HG02610 (cell line): ENCODE measurements at regions not wholly inside any gene's neighbourhood (a gene's known extent, or its start where the extent isn't known, plus 50 kb on each side); places are given as distances from the start of the nearest gene placed in this dataset.
"Not testable (repeated sequence)": the region's sequence is repeated elsewhere in the genome, so short reads cannot be mapped to it uniquely, and the experiment has no call there.

Source experiments
- ATAC-seq: cut with Tn5 transposase; IDR thresholded peaks from one replicate; pipeline ENCODE4 v1.9.1; 2021; ENCODE audit warnings: mild to moderate bottlenecking, moderate library complexity; ENCODE audit not compliant: unreplicated experiment

DNA sequence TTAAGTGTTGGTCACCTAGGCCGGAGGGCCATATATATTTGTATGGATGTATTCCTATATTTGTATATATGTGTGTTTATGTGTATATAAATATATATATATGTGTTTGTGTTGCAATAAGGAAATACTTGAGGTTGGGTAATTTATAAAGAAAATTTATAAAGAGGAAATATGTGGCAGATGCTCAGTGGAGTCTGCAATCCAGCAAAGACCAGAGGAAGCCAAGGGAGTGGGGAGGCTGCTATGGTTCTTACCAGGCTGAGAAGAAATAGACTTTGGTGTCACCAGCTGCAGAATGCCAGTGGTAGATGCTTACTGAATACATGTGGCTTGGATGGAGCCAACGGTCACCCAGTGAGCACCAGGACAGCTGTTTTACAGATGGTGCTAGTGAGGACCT is 97.4 kb upstream of the ELOVL5 start:
- no peak for ATAC-seq

DNA sequence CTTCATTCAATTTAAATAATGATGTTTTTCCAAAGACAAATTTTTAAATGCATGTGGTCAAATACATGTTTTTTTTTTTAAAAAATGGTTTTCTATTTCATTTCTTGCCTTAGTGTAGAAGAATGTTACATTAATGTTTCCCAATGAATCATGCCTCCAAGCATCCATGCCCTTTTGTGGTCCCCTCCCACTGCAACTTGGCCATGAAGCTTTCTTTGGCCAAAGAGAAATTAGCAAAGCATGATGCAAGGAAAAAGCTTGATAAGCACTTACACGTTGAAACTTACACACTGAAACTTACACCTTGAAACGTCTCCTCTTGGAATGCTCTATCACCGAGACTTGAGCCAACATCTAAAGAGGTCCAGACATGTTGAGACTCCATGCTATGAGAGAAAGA is 93.0 kb upstream of the ELOVL5 start:
- ATAC-seq, result no peak

DNA sequence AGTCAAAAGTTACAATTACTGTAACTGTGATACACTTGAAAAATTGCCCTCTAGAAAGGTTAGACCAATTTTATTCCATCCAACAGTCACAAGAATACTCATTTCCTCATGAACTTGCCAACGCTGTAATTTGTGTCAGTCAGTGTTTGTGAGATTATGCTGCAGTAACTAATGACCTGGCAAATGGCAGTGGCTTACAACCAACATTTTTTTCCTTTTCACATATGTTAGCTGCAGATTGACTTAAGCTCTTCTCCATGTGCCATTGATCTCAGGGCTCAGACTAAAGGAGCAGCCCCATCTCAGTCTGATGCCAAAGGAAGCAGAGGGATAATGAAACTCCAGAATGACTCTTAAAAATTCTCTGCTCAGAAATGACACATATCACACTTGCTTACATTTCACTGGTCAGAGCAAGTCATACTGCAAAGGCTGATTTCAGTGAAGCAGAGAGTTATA is 92.3 kb upstream of the ELOVL5 start:
- peak; percentile 94 for ATAC-seq

DNA sequence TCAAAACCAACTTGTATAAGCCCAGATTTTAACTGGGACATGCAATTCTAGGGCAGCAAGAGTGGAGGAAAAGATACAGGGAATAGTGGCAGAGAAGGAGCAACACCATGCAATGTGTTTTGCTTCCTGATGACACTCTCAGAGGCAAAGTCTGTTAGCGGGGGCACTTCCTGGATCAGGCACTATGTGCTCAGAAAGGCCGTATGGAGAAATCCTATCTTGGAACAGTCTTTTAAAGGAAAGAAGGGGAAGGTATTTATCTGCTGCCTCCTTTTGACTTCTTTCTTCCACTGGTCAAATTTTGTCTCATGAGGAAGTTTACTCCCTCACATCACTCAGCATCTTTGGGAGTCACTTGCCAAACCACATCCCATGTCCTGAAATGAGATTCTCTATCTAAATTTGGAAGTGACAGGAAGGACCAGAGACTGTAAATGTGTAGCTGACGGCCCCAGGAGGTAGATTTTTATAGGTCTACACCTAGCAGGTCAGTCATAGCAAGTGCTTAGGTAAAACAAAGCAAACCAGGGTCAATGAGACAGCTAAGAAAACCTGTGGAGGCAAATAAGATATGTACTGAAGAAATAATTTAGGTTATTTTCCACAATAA is 91.7 kb upstream of the ELOVL5 start:
- ATAC-seq, result peak; percentile 5

DNA sequence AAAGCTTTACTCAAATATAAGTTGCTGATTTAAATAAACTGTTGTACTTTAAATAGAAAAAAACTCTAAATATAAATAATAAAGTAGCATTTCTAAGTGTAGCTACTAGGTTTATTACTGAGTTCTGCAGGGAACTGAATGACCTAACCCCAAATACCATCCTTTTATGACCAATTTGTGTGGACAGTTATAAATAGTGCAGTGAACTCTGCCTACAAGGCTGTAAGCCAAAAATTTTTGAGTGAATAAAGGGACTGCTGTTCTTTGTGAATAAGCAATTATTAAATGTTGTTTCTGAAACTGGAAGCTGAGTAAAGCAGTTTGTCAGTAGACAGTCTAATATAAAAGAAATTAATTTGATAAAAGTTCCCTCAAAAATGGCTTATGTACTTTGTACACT is 90.8 kb upstream of the ELOVL5 start:
- ATAC-seq, result no peak

DNA sequence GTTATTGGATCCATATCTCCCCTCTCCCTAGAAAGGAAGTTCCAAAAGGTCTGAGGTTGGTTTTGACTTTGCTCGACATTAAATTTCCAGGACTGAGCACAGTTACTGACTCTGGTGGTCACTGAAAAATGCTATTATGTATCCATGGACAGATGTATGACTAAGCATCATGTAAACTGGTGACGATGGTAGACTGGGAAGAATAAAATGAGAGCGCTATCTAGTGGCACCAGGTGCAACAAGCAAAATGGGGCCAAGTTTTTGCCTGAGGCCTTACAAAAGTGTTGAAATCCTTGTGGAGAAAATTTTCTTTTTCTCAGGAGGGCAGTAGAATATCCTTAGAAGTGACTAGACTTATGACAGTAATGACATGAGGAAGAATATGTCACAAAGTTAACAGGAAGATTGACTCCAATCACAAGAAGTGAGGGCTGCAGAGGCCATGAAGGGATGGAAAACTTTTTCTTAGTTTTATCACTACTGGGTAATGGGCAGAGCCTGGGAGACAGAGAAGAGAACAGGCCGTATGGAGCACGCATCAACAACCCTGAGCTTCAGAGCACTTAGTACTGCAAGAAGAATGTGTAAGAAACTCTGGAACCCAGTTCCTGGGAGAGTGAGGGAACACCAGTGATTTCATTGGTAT is 88.9 kb upstream of the ELOVL5 start:
- ATAC-seq, result no peak

DNA sequence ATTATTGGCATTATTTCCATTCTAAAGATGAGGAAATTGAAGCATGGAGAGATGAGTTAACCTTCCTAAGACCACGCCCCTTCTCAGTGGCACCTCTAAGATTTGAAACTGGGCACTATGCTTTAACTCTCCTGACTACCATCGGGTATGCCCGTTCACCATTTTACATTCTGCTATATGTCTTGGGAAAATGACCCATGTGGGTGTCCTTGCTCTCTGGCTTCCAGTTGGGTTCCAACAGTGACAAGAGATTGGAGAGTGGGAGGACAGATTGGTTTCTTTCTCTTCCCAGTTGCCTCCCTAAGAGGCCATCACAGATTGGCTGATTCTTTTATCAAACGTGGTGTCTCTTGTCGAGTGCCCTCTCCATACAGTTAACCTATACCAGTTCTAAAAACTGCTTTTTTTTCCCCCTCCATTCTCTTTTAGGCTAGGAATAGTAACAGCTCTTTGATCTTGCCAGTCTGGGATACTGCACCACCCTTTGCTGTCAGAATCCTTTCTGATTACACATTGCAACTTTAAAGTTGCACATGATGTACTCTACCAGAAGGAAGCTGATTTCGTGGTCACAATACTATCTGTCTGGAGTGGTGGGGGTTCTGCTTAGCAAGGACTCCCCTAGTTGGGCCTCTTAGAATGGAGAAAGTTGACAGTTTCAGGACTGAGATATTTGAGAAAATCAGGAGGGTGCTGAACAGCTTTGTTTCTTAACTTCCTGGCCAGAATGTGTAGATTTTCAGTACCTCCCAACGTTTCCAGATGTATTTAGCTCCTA is 88.0 kb upstream of the ELOVL5 start:
- ATAC-seq, result no peak

DNA sequence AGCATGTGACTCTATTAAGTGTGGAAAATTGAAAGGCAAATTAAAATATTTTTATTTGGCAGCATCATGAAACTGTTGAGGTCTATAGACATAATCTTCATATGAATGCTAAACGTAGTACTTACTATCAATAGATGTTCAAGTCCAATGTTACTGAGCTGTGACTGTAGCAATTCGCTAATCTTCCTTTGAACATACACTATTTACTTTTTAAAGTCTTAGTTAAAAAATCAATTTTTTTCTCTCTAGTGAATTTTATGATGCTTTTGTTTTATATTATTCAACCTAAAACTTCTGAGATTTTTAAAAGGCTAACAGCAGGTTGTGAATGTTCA is 85.2 kb upstream of the ELOVL5 start:
- no peak for ATAC-seq

DNA sequence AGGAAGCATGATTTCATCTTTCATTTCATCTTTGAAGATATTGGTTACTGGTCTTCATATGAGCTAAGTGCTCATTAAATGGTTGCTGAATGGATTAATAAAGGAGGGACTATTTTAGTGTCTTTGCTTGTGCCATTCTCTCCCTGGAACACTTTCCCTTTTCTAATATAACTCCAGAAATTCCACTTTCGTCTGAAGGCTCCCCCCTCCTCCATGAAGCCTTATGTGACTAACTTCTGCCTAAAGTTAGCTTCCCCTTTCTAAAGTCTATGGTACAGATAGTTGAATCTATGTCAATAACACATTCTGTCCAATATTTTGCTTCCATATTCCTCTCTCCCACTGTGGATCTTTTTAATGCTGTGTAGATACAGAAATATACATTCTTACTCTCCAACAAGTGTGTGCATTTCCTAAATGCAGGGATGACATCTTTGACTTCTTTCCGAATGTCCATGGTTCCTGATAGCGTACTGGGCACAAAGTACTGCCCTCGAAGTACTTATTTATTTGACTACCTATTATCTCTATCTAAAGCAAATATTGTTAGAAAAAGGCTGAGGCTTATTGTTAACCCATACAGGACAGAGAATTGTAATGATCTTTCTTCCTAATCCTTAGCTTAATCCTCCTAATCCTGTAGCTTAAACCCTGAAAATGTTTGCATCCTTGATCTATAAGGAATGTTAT is 84.7 kb upstream of the ELOVL5 start:
- no peak for ATAC-seq

DNA sequence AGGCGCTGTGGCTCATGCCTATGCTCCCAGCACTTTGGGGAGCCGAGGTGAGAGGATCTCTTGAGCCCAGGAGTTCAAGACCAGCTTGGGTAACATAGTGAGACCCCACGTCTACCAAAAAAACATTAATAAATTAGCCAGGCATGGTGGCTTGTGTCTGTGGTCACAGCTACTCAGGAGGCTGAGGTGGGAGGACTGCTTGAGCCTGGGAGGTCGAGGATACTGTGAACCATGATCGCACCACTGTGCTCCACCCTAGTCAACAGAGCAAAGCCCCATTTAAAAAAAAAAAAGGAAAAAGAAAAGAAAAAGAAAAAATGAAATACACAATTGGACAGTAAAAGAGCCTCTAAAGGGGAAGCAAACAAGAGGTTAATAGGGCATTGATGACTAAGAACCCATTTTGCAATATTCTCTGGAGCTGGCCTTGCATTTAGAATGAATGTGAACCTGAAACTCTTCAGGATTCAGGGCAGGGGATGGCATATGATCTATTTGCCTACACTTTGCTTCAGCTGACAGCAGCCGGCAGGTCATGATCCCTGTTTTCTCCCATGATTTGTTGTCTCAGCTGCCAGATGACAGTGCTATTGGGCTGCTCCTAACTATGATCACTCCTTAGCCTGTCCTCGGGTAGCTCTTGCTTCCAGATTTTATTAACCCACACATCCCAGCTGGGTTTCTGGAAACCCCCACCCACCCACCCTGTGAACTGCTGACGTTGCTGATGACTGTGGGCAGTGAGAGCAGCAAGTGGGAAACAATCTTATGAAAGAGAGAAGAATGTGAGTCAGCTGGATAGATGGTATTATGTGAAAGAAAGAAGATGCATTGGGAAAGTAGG is 83.8 kb upstream of the ELOVL5 start:
- ATAC-seq, result no peak

DNA sequence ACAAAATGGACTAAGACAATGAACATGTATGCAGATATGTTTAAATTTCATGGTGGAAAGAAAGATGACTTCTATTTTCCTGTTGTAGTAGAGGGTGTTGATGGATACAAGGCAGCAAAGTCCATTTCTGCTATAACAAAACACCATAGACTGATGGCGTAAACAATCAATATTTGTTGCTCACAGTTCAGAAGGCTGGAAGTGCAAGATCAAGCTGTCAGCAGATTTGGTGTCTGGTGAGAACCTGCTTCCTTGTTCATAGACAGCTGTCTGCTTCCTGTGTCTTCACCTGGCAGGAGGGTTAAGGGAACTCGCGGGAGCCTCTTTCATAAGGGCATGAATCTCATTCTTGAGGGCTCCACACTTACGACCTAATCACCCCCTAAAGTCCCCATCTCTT is 83.0 kb upstream of the ELOVL5 start:
- no peak for ATAC-seq

DNA sequence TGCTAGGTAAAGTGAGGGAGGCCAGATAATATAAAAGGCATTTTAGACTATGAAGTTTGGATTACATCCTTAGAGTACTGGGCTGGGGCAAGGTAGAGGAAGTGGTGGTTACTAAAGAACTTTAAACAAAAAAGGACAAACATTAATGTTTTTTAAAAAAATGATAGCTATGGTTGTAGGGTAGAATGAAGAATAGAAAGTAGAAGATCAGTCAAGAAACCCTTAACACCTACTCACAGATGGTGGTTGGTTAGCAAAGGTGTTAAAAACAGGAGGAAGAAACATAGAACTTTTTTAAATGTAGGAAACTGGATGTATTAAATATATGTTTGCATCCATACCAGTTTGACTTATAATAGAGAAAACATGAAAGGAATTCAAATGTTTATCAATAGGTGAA is 80.7 kb upstream of the ELOVL5 start:
- no peak for ATAC-seq

DNA sequence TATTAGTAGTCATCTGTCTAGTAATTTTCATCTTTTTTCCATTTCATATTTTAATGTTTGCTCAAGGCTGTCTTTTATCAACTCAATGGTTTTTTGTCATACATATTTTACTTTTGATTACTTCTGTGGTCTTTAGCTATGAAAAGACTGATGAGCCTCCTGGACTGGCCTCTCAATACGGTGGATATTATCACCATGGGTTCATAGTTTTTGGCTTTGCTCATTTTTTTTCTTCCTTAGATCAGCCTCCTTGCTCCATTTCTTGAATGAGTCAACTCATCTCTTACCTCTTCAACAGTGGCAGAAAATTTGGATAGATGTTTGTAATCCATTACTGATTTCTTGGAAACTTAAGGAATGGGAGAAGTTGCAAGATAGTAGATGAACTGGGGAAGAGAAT is 80.1 kb upstream of the ELOVL5 start:
- ATAC-seq, result no peak

DNA sequence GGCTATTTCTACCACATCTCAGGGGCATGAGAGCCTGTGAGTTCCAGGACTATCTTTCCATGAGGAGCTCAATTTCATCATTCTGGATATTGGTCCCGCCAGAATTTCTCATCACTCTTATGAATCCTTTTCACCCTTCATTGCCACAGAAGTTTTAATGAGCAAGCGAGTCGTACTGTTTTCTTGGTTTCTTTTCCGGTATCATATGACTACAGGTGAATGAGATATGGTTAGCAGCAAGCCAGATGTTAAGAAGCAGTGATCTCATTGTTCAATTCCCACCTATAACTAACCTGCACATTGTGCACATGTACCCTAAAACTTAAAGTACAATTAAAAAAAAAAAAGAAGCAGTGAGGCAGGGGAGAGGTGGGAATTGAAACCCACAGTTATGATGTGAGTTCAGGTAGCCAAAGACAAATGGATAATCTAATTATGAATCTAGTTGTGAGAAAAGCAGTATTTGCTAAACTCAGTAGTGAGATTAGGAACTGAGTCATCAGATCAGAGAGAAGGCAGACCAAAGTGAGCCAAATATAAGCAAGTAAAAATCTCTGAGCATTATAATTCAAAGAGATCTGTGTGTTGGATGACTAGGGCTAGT is 78.0 kb upstream of the ELOVL5 start:
- ATAC-seq, result peak; percentile 96

DNA sequence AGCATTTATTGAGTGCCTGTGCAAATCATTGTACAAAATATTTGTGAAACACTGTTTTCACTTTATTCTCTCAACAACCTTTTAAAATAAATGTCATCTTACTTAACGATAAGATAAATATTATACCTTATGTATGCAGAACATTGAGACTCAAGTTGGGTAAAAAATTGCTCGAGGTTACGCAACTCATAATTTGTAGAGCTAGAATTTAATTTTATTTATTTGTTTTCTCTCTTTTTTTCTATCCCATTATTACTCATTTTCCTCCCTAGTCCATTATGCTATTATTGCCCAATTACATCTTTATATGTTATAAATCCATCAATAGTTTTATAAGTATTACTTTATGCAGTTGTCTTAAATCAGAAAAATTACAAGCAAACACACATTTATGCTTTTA is 77.4 kb upstream of the ELOVL5 start:
- ATAC-seq, result no peak

DNA sequence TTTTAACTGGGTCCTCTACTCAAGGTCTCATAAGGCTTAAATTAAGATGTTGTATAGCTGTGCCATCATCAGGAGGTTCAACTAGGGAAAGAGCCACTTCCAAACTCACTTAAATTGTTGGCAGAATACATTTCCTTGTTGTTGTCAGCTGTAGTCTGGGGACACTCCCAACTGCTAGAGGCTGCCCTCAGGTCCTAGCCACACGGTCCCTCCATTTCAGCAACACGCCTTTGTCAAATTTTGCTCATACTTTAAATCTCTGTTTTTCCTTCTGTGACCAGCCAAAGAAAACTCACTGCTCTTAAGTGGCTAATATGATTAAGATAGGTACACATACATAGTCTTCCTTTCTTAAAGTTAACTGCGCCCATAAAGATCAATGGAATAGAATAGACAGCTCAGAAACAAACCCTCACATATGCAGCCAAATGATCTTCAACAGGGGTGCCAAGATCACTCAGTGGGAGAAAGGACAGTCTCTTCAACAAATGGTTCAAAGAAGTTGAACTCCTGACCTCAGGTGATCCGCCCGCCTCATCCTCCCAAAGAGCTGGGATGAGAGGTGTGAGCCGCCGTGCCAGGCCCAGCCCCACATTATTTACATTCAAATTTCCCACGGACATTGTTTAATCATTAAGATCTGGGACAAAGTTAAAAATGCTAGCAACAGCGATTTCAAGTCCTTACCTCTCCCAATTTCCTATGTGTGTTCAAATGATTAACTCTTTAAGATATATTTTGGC is 76.4 kb upstream of the ELOVL5 start:
- ATAC-seq, result no peak

DNA sequence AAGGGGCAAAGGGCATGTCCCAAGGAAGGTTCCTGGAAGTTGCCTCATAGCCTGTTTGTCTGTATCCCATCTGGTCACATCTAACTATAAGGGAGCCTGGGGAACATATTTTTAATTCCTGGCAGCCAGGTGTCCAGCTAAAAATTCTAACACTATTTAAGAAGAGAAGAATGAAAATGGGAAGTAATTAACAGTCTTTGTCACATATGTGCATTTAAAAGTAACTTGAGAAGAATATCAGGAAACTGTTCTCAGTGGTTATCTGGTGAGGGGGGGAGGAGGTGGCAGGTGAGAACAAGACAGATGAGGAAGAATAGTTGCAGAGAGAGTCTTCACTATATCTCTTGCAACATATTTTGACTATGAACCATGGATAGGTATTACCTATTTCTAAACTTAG is 75.5 kb upstream of the ELOVL5 start:
- no peak for ATAC-seq

DNA sequence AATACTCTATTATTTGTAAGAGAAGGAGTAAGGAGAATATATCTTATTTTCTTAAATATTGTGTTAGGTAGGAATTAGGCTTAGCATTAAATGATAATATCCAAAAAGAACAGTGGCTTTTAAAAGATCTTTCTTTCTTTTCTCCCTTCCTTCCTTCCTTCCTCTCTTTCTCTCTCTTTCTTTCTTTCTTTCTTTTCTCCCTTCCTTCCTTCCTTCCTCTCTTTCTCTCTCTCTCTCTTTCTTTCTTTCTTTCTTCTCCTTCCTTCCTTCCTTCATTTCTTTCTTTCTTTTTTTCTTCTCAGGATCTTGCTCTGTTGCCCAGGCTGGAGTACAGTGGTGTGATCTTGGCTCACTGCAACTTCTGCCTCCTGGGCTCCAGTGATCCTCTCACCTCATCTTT is 74.8 kb upstream of the ELOVL5 start:
- not testable (repeated sequence) for ATAC-seq

DNA sequence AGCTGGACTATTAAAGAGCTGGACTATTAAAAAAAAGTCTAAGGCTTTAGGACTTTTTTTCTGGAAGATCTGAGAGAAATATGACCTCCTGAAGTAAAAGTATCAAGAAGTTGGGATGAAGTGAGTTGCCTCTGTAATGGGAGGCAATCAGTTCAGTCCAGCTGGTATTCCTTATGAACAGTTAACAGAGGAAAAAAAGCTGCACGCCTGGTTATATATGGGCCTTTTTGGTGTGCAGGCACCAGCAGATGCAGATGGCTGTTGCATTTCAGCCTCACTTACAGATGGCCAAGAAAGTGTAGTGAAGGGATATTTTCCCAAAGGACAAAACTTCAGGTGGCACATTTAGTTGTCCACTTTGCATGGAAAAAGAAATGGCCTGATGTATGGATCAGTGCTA is 70.3 kb upstream of the ELOVL5 start:
- ATAC-seq, result no peak

DNA sequence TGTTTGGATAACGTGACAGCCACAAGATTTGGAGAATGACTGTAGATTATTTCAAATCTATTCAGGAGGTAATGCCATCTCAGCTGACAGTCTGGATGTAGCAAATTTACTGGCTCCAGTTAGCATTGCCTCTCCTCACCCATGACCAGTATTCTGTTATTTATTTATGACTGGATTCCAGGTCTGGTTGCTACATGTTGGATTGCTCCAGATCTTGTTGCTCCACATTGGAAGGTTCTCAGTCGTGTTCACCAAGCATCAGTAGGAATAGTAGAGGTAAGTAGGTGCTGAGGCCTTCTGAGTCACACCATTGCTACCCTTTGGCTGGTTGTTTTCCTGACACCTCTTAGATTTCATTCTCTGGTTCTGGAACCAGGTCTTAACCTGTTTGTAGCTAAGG is 69.5 kb upstream of the ELOVL5 start:
- ATAC-seq, result no peak
